Muscle layer of colon (tissue), 2 donors: ENCODE measurements at regions not wholly inside any gene's neighbourhood (a gene's known extent, or its start where the extent isn't known, plus 50 kb on each side); places are given as distances from the start of the nearest gene placed in this dataset.

ENCODE experiments used
- H3K27ac ChIP-seq: one replicate; pipeline ENCODE4 v1.7.0; 2013; ENCODE audit warnings: low read depth, mild to moderate bottlenecking, low read length, moderate library complexity
- H3K27me3 ChIP-seq, 2 donors: one replicate each; pipeline ENCODE4 v1.7.0; 2013; ENCODE audit warnings: low read length in 2 of 2, mild to moderate bottlenecking in 2 of 2; ENCODE audit not compliant: insufficient read depth in 2 of 2, control insufficient read depth in 1 of 2
- H3K36me3 ChIP-seq: one replicate; pipeline ENCODE4 v1.7.0; 2013; ENCODE audit warnings: mild to moderate bottlenecking, low read length; ENCODE audit not compliant: insufficient read depth
- H3K4me1 ChIP-seq: one replicate; pipeline ENCODE4 v1.7.0; 2013; ENCODE audit warnings: mild to moderate bottlenecking, low read length; ENCODE audit not compliant: insufficient read depth
- H3K4me3 ChIP-seq, 2 donors: one replicate each; pipeline ENCODE4 v1.7.0; 2013; ENCODE audit warnings: low read length in 2 of 2, low read depth in 1 of 2, mild to moderate bottlenecking in 1 of 2, moderate library complexity in 1 of 2
- H3K9ac ChIP-seq: one replicate; pipeline ENCODE4 v1.7.0; 2013; ENCODE audit warnings: low read length
- H3K9me3 ChIP-seq: one replicate; pipeline ENCODE4 v1.7.0; 2013; ENCODE audit warnings: mild to moderate bottlenecking, low read length
- donor health status: abdominal sarcoma.
- donor health status: Adenocarcinoma of cecum.

- no peak overlapping the region for H3K4me3 ChIP-seq
- no peaks in the 10 kb centered on the region for H3K4me1 ChIP-seq
- H3K36me3 ChIP-seq: no peaks in the 10 kb centered on the region
- no peak overlapping the region for H3K9ac ChIP-seq
- H3K27me3 ChIP-seq: no peaks in the 10 kb centered on the region
- no peaks in the 10 kb centered on the region for H3K9me3 ChIP-seq
- no peak overlapping the region for H3K27ac ChIP-seq
These were observed 1465.0 kb downstream of the EFNB2 start for GRCh38 chr13:105070452-105070851.

GRCh38 chr13:105069106-105069505, 1466.4 kb downstream of the EFNB2 start:
- Histone ChIP-seq H3K9me3 (no peaks in the 10 kb centered on the region), H3K36me3 (no peaks in the 10 kb centered on the region), H3K27me3 (no peaks in the 10 kb centered on the region), H3K9ac (no peak overlapping the region), H3K27ac (no peak overlapping the region), H3K4me3 (no peak overlapping the region), H3K4me1 (no peaks in the 10 kb centered on the region)

- H3K36me3 ChIP-seq: no peaks in the 10 kb centered on the region
- no peak overlapping the region for H3K4me3 ChIP-seq
- no peak overlapping the region for H3K27ac ChIP-seq
- no peaks in the 10 kb centered on the region for H3K27me3 ChIP-seq
- H3K9me3 ChIP-seq: no peaks in the 10 kb centered on the region
- H3K9ac ChIP-seq: no peak overlapping the region
- no peaks in the 10 kb centered on the region for H3K4me1 ChIP-seq
These were observed 1471.8 kb downstream of the EFNB2 start for GRCh38 chr13:105063676-105064075.

- H3K9me3 ChIP-seq: no peaks in the 10 kb centered on the region
- no peak overlapping the region for H3K9ac ChIP-seq
- H3K36me3 ChIP-seq: no peaks in the 10 kb centered on the region
- H3K4me3 ChIP-seq: no peak overlapping the region
- H3K27ac ChIP-seq: no peak overlapping the region
- H3K27me3 ChIP-seq: no peaks in the 10 kb centered on the region
- H3K4me1 ChIP-seq: no peaks in the 10 kb centered on the region
These were observed 1475.7 kb downstream of the EFNB2 start for GRCh38 chr13:105059786-105060185.

GRCh38 chr13:105058517-105058916, 1476.9 kb downstream of the EFNB2 start:
- H3K4me3 ChIP-seq: no peak overlapping the region
- no peaks in the 10 kb centered on the region for H3K9me3 ChIP-seq
- no peak overlapping the region for H3K27ac ChIP-seq
- H3K36me3 ChIP-seq: no peaks in the 10 kb centered on the region
- no peaks in the 10 kb centered on the region for H3K27me3 ChIP-seq
- no peaks in the 10 kb centered on the region for H3K4me1 ChIP-seq
- no peak overlapping the region for H3K9ac ChIP-seq

- Histone ChIP-seq H3K4me3 (no peak overlapping the region), H3K4me1 (no peaks in the 10 kb centered on the region), H3K9me3 (no peaks in the 10 kb centered on the region), H3K36me3 (no peaks in the 10 kb centered on the region), H3K9ac (no peak overlapping the region), H3K27me3 (no peaks in the 10 kb centered on the region), H3K27ac (no peak overlapping the region)
These were observed 1482.8 kb downstream of the EFNB2 start for GRCh38 chr13:105052711-105053110.

- Histone ChIP-seq H3K4me3 (no peak overlapping the region), H3K27ac (no peak overlapping the region), H3K36me3 (no peaks in the 10 kb centered on the region), H3K27me3 (no peaks in the 10 kb centered on the region), H3K9me3 (no peaks in the 10 kb centered on the region), H3K9ac (no peak overlapping the region), H3K4me1 (no peaks in the 10 kb centered on the region)
These were observed 1484.8 kb downstream of the EFNB2 start for GRCh38 chr13:105050686-105051085.

- Histone ChIP-seq H3K4me1 (no peaks in the 10 kb centered on the region), H3K9me3 (no peaks in the 10 kb centered on the region), H3K9ac (no peak overlapping the region)
These were observed 1486.8 kb downstream of the EFNB2 start for GRCh38 chr13:105048677-105049076.

GRCh38 chr13:105047676-105048295, 1487.7 kb downstream of the EFNB2 start:
- H3K27me3 ChIP-seq: no peaks in the 10 kb centered on the region
- H3K4me1 ChIP-seq: no peaks in the 10 kb centered on the region
- no peak overlapping the region for H3K4me3 ChIP-seq
- no peaks in the 10 kb centered on the region for H3K9me3 ChIP-seq
- no peak overlapping the region for H3K9ac ChIP-seq
- H3K27ac ChIP-seq: no peak overlapping the region
- H3K36me3 ChIP-seq: no peaks in the 10 kb centered on the region

More at GRCh38 chr13:105048677-105049076, 1486.8 kb downstream of the EFNB2 start:
- no peaks in the 10 kb centered on the region for H3K27me3 ChIP-seq
- no peaks in the 10 kb centered on the region for H3K36me3 ChIP-seq
- no peak overlapping the region for H3K27ac ChIP-seq
- H3K4me3 ChIP-seq: no peak overlapping the region

- H3K36me3 ChIP-seq: no peaks in the 10 kb centered on the region
- H3K27ac ChIP-seq: no peak overlapping the region
- no peaks in the 10 kb centered on the region for H3K9me3 ChIP-seq
- no peak overlapping the region for H3K4me3 ChIP-seq
- no peaks in the 10 kb centered on the region for H3K27me3 ChIP-seq
- H3K9ac ChIP-seq: no peak overlapping the region
- no peaks in the 10 kb centered on the region for H3K4me1 ChIP-seq
These were observed 1498.4 kb downstream of the EFNB2 start for GRCh38 chr13:105037110-105037509.

- no peaks in the 10 kb centered on the region for H3K4me1 ChIP-seq
- H3K9me3 ChIP-seq: no peaks in the 10 kb centered on the region
- no peak overlapping the region for H3K9ac ChIP-seq
- H3K4me3 ChIP-seq: no peak overlapping the region
- H3K27ac ChIP-seq: no peak overlapping the region
- H3K27me3 ChIP-seq: no peaks in the 10 kb centered on the region
- H3K36me3 ChIP-seq: no peaks in the 10 kb centered on the region
These were observed 1500.4 kb downstream of the EFNB2 start for GRCh38 chr13:105035092-105035491.

GRCh38 chr13:105033999-105034398, 1501.5 kb downstream of the EFNB2 start:
- Histone ChIP-seq H3K4me3 (no peak overlapping the region), H3K9me3 (no peaks in the 10 kb centered on the region), H3K27me3 (no peaks in the 10 kb centered on the region), H3K27ac (no peak overlapping the region), H3K4me1 (no peaks in the 10 kb centered on the region), H3K9ac (no peak overlapping the region), H3K36me3 (no peaks in the 10 kb centered on the region)
